ENCODE measurements at regions not wholly inside any gene's neighbourhood (a gene's known extent, or its start where the extent isn't known, plus 50 kb on each side); places are given as distances from the start of the nearest gene placed in this dataset.

- peaks cover 8% of the 10 kb centered on the region for H3K4me1 Mint-ChIP-seq
- no peaks in the 10 kb centered on the region for H4K20me1 ChIP-seq (ENCODE audit: control insufficient read depth, insufficient read depth, low read length, poor library complexity, severe bottlenecking)
- H3K27me3 Mint-ChIP-seq = peaks cover 13% of the 10 kb centered on the region
- TF ChIP-seq CTCF (IDR thresholded peaks at IDR 0.05) (no peak), EZH2 (IDR thresholded peaks at IDR 0.05; ENCODE audit: borderline replicate concordance, insufficient read depth, low read depth, low read length, poor library complexity, severe bottlenecking) (no peak)
- H3K9me3 ChIP-seq (ENCODE audit: control extremely low read depth in 1 of 3, control insufficient read depth in 2 of 3, insufficient read depth in 1 of 3, low read length in 2 of 3) = peaks cover 0 to 3% (median 0%) of the 10 kb centered on the region in 3 donors
- no peak for ATAC-seq (ENCODE audit: low read depth)
- H3K9me3 Mint-ChIP-seq (ENCODE audit: insufficient read depth) = no peaks in the 10 kb centered on the region
- no peak overlapping the region for H3K4me2 ChIP-seq (replicated peaks; ENCODE audit: low read depth, low read length, poor library complexity, severe bottlenecking)
- no peaks in the 10 kb centered on the region for H3K27me3 ChIP-seq (replicated peaks in 1 of 4; ENCODE audit: control extremely low read depth in 1 of 4, control insufficient read depth in 3 of 4, insufficient read depth in 4 of 4, low read length in 3 of 4)
- no peaks in the 10 kb centered on the region for H3K36me3 ChIP-seq (replicated peaks in 1 of 2; ENCODE audit: control extremely low read depth in 1 of 2, control insufficient read depth in 1 of 2, extremely low read depth in 1 of 2, insufficient read depth in 2 of 2, low read length in 1 of 2)
- H3K27ac ChIP-seq (ENCODE audit: low read length in 2 of 2) = no peak overlapping the region
- H3K9ac ChIP-seq (ENCODE audit: low read length) = no peak overlapping the region
- no peaks in the 10 kb centered on the region for H3K79me2 ChIP-seq (ENCODE audit: control insufficient read depth, insufficient read depth, low read length)
- H3K4me3 ChIP-seq (ENCODE audit: control extremely low read depth in 1 of 5, extremely low read depth in 1 of 5, insufficient read depth in 1 of 5, low read depth in 2 of 5, low read length in 4 of 5) = no peak overlapping the region
- H3K27ac Mint-ChIP-seq = no peak overlapping the region
- WGBS (ENCODE audit: insufficient coverage) = no CpG with 5 or more reads among the region's 4 CpGs
- intact Hi-C loops (cut with micrococcal nuclease) = no loop called here
- peak overlapping the region; percentile 49 for H2AFZ ChIP-seq (ENCODE audit: insufficient read depth, low read depth, low read length, poor library complexity, severe bottlenecking)
- peaks cover 0 to 9% of the 10 kb centered on the region in 2 donors for H3K4me1 ChIP-seq (ENCODE audit: control insufficient read depth in 2 of 2, insufficient read depth in 2 of 2, low read length in 2 of 2)
- DNase-seq = no peak
- H3K4me3 Mint-ChIP-seq = no peak overlapping the region
- ChIA-PET POLR2A (no interaction called here), CTCF (no interaction called here)
Observed at GRCh38 chr2:160651416-160652200, 158.0 kb upstream of the RBMS1 start.

GRCh38 chr2:160652236-160652635, 158.6 kb upstream of the RBMS1 start:
- H3K4me2 ChIP-seq (replicated peaks; ENCODE audit: low read depth, low read length, poor library complexity, severe bottlenecking) = no peak overlapping the region
- no peak for ATAC-seq (ENCODE audit: low read depth)
- CTCF ChIA-PET = no interaction called here

More at GRCh38 chr2:160652236-160652635, 158.6 kb upstream of the RBMS1 start:
- no peaks in the 10 kb centered on the region for H4K20me1 ChIP-seq (ENCODE audit: control insufficient read depth, insufficient read depth, low read length, poor library complexity, severe bottlenecking)
- intact Hi-C loops (cut with micrococcal nuclease) = no loop called here
- H3K4me3 ChIP-seq (ENCODE audit: control extremely low read depth in 1 of 5, extremely low read depth in 1 of 5, insufficient read depth in 1 of 5, low read depth in 2 of 5, low read length in 4 of 5) = no peak overlapping the region
- H3K27ac Mint-ChIP-seq = no peak overlapping the region
- H3K4me3 Mint-ChIP-seq = no peak overlapping the region
- no peaks in the 10 kb centered on the region for H3K9me3 Mint-ChIP-seq (ENCODE audit: insufficient read depth)
- peaks cover 0 to 3% (median 0%) of the 10 kb centered on the region in 3 donors for H3K9me3 ChIP-seq (ENCODE audit: control extremely low read depth in 1 of 3, control insufficient read depth in 2 of 3, insufficient read depth in 1 of 3, low read length in 2 of 3)
- H3K4me1 ChIP-seq (ENCODE audit: control insufficient read depth in 2 of 2, insufficient read depth in 2 of 2, low read length in 2 of 2) = peaks cover 0 to 9% of the 10 kb centered on the region in 2 donors
- H3K36me3 ChIP-seq (replicated peaks in 1 of 2; ENCODE audit: control extremely low read depth in 1 of 2, control insufficient read depth in 1 of 2, extremely low read depth in 1 of 2, insufficient read depth in 2 of 2, low read length in 1 of 2) = no peaks in the 10 kb centered on the region
- WGBS (ENCODE audit: insufficient coverage) = 1% methylated on average over 5 of the region's 5 CpGs
- no peak overlapping the region for H3K9ac ChIP-seq (ENCODE audit: low read length)
- peaks cover 14% of the 10 kb centered on the region for H3K27me3 Mint-ChIP-seq
- no peak overlapping the region for H3K27ac ChIP-seq (ENCODE audit: low read length in 2 of 2)
- TF ChIP-seq EZH2 (IDR thresholded peaks at IDR 0.05; ENCODE audit: borderline replicate concordance, insufficient read depth, low read depth, low read length, poor library complexity, severe bottlenecking) = no peak
- no peaks in the 10 kb centered on the region for H3K79me2 ChIP-seq (ENCODE audit: control insufficient read depth, insufficient read depth, low read length)
- H3K27me3 ChIP-seq (replicated peaks in 1 of 4; ENCODE audit: control extremely low read depth in 1 of 4, control insufficient read depth in 3 of 4, insufficient read depth in 4 of 4, low read length in 3 of 4) = no peaks in the 10 kb centered on the region
- H3K4me1 Mint-ChIP-seq = peaks cover 8% of the 10 kb centered on the region
- POLR2A ChIA-PET = no interaction called here
- peak overlapping the region; percentile 49 for H2AFZ ChIP-seq (ENCODE audit: insufficient read depth, low read depth, low read length, poor library complexity, severe bottlenecking)
- DNase-seq = peak; percentile 6

All from B cell (primary cell).